Heart left ventricle (tissue), 13 donors: ENCODE measurements at regions not wholly inside any gene's neighbourhood (a gene's known extent, or its start where the extent isn't known, plus 50 kb on each side); places are given as distances from the start of the nearest gene placed in this dataset.

Experiments
- POLR2A ChIP-seq, 2 donors: fragments of 450-650 bp; IDR thresholded peaks; one replicate each; pipeline ENCODE4 v1.6.1; 2017; ENCODE audit warnings: antibody characterized with exemption in 2 of 2, mild to moderate bottlenecking in 2 of 2, moderate library complexity in 2 of 2
- TF ChIP-seq, protein P1 (sequence below), 12 donors: fragments of 200-600 bp; sonication (generic) in 4 of 12; IDR thresholded peaks; one replicate each; pipeline versions ENCODE4 v1.5.0 to v1.8.0; 2018 to 2022; ENCODE audit warnings: antibody characterized with exemption in 12 of 12, mild to moderate bottlenecking in 5 of 12
- donor health status: ischemic (EF 13 %, LVEDD 7.1; RV severe dilation, severe dysfunction).
- donor health status: DM: no; HTN: yes; CAD: no.
- donor health status: DM: no; HTN: no; CAD: no.
- donor health status: ischemic (EF 25% LVEDD 6.9; RV normal size, moderate dysfunction).
- donor health status: ischemic (EF 25% LVEDD 5.7; RV mildly dilated, moderate dysfunction).
- donor health status: ischemic (EF 35%, LVEDD 5.7; RV mildly dilated, moderate dysfunction).
- donor health status: nonischemic (EF 11% LVEDD 7.7; RV severe dilation, severe dysfunction).
- donor health status: DM: yes; HTN: yes; CAD: no.
- donor health status: PGD.
- donor health status: ischemic (EF 29% LVEDD 5.4; RV normal size, mild dysfunction).
- donor health status: nonischemic (EF 23%, LVEDD 6.1; RV moderate dilation, normal function).

GRCh38 chr12:38389614-38390013 lies 73.0 kb downstream of the ALG10B start:
- TF ChIP-seq, protein P1, sequence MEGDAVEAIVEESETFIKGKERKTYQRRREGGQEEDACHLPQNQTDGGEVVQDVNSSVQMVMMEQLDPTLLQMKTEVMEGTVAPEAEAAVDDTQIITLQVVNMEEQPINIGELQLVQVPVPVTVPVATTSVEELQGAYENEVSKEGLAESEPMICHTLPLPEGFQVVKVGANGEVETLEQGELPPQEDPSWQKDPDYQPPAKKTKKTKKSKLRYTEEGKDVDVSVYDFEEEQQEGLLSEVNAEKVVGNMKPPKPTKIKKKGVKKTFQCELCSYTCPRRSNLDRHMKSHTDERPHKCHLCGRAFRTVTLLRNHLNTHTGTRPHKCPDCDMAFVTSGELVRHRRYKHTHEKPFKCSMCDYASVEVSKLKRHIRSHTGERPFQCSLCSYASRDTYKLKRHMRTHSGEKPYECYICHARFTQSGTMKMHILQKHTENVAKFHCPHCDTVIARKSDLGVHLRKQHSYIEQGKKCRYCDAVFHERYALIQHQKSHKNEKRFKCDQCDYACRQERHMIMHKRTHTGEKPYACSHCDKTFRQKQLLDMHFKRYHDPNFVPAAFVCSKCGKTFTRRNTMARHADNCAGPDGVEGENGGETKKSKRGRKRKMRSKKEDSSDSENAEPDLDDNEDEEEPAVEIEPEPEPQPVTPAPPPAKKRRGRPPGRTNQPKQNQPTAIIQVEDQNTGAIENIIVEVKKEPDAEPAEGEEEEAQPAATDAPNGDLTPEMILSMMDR (IDR thresholded peaks at IDR 0.05) = no peak
- no peak for TF ChIP-seq POLR2A (IDR thresholded peaks at IDR 0.05)
